ENCODE measurements at regions not wholly inside any gene's neighbourhood (a gene's known extent, or its start where the extent isn't known, plus 50 kb on each side); places are given as distances from the start of the nearest gene placed in this dataset.

GRCh38 chr4:14856062-14856933 lies 146.0 kb upstream of the CPEB2 start:
- no peaks in the 10 kb centered on the region for H3K36me3 ChIP-seq
- 17% methylated on average over 5 of the region's 5 CpGs for WGBS
- no peaks in the 10 kb centered on the region for H3K27me3 ChIP-seq
- no peak overlapping the region for H3K4me3 ChIP-seq
- peak overlapping the region; percentile 64 for H3K27ac ChIP-seq
- peak in 1 of 2 donors; percentile 80 for DNase-seq (ENCODE audit: low spot score in 2 of 2)
- peaks cover 21% of the 10 kb centered on the region for H3K4me1 ChIP-seq
- TF ChIP-seq EP300 (IDR thresholded peaks at IDR 0.05) (no peak), POLR2AphosphoS5 (IDR thresholded peaks at IDR 0.05) (peak in 1 of 3 donors; percentile 74)
- H3K9me3 ChIP-seq: no peaks in the 10 kb centered on the region

- Histone ChIP-seq H3K9me3 (no peaks in the 10 kb centered on the region), H3K4me1 (peaks cover 21% of the 10 kb centered on the region), H3K36me3 (no peaks in the 10 kb centered on the region), H3K4me3 (no peak overlapping the region), H3K27ac (peak overlapping the region; percentile 64), H3K27me3 (no peaks in the 10 kb centered on the region)
- no peak for DNase-seq (ENCODE audit: low spot score in 2 of 2)
- TF ChIP-seq EP300 (IDR thresholded peaks at IDR 0.05) (no peak), POLR2A (IDR thresholded peaks at IDR 0.05) (no peak), POLR2AphosphoS5 (IDR thresholded peaks at IDR 0.05) (no peak)
- 77% methylated on average over 5 of the region's 5 CpGs for WGBS
Measured at GRCh38 chr4:14856934-14857235, 145.4 kb upstream of the CPEB2 start.

- Histone ChIP-seq H3K9me3 (no peaks in the 10 kb centered on the region), H3K36me3 (no peaks in the 10 kb centered on the region), H3K4me1 (peaks cover 22% of the 10 kb centered on the region), H3K27me3 (no peaks in the 10 kb centered on the region), H3K4me3 (no peak overlapping the region), H3K27ac (peak overlapping the region; percentile 64)
- TF ChIP-seq POLR2A (IDR thresholded peaks at IDR 0.05) (no peak), EP300 (IDR thresholded peaks at IDR 0.05) (no peak), CTCF (IDR thresholded peaks at IDR 0.05) (no peak), POLR2AphosphoS5 (IDR thresholded peaks at IDR 0.05) (no peak)
- WGBS: 61% methylated on average over 3 of the region's 3 CpGs
- no peak for DNase-seq (ENCODE audit: low spot score in 2 of 2)
Measured at GRCh38 chr4:14857475-14857874, 144.8 kb upstream of the CPEB2 start.

- DNase-seq (ENCODE audit: low spot score in 2 of 2): no peak
- no peak overlapping the region for H3K4me3 ChIP-seq
- WGBS: 90% methylated on average over 3 of the region's 3 CpGs
- no peaks in the 10 kb centered on the region for H3K27me3 ChIP-seq
- H3K4me1 ChIP-seq: peaks cover 27% of the 10 kb centered on the region
- no peaks in the 10 kb centered on the region for H3K36me3 ChIP-seq
- H3K27ac ChIP-seq: no peak overlapping the region
- no peaks in the 10 kb centered on the region for H3K9me3 ChIP-seq
- TF ChIP-seq EP300 (IDR thresholded peaks at IDR 0.05): no peak
- TF ChIP-seq POLR2A (IDR thresholded peaks at IDR 0.05): no peak
- no peak for TF ChIP-seq POLR2AphosphoS5 (IDR thresholded peaks at IDR 0.05)
- TF ChIP-seq CTCF (IDR thresholded peaks at IDR 0.05): no peak
Measured at GRCh38 chr4:14857981-14858380, 144.3 kb upstream of the CPEB2 start.

GRCh38 chr4:14862891-14863290 lies 139.4 kb upstream of the CPEB2 start:
- no peak for DNase-seq (ENCODE audit: low spot score in 2 of 2)
- H3K36me3 ChIP-seq: no peaks in the 10 kb centered on the region
- no peaks in the 10 kb centered on the region for H3K27me3 ChIP-seq
- H3K4me1 ChIP-seq: peaks cover 21% of the 10 kb centered on the region
- H3K9me3 ChIP-seq: no peaks in the 10 kb centered on the region
- H3K27ac ChIP-seq: no peak overlapping the region
- H3K4me3 ChIP-seq: peak overlapping the region; percentile 26
- WGBS: 44% methylated on average over 32 of the region's 33 CpGs
- TF ChIP-seq POLR2A (IDR thresholded peaks at IDR 0.05) (no peak), EP300 (IDR thresholded peaks at IDR 0.05) (no peak)

GRCh38 chr4:14863418-14864364 lies 138.6 kb upstream of the CPEB2 start:
- DNase-seq (ENCODE audit: low spot score in 2 of 2): no peak
- H3K9me3 ChIP-seq: no peaks in the 10 kb centered on the region
- no peaks in the 10 kb centered on the region for H3K36me3 ChIP-seq
- peaks cover 21% of the 10 kb centered on the region for H3K4me1 ChIP-seq
- TF ChIP-seq CTCF (IDR thresholded peaks at IDR 0.05): no peak
- TF ChIP-seq EP300 (IDR thresholded peaks at IDR 0.05): no peak
- no peak for TF ChIP-seq POLR2AphosphoS5 (IDR thresholded peaks at IDR 0.05)
- TF ChIP-seq POLR2A (IDR thresholded peaks at IDR 0.05): no peak
- H3K4me3 ChIP-seq: no peak overlapping the region
- 63% methylated on average over 16 of the region's 16 CpGs for whole genome bisulfite sequencing
- peak overlapping the region; percentile 45 for H3K27ac ChIP-seq
- no peaks in the 10 kb centered on the region for H3K27me3 ChIP-seq
